HG03103 (cell line): ENCODE measurements at regions not wholly inside any gene's neighbourhood (a gene's known extent, or its start where the extent isn't known, plus 50 kb on each side); places are given as distances from the start of the nearest gene placed in this dataset.
"Not testable (repeated sequence)": the region's sequence is repeated elsewhere in the genome, so short reads cannot be mapped to it uniquely, and the experiment has no call there.

ENCODE experiments used
- ATAC-seq: cut with Tn5 transposase; IDR thresholded peaks from one replicate; pipeline ENCODE4 v1.9.1; 2021; ENCODE audit warnings: low read depth; ENCODE audit not compliant: unreplicated experiment

DNA sequence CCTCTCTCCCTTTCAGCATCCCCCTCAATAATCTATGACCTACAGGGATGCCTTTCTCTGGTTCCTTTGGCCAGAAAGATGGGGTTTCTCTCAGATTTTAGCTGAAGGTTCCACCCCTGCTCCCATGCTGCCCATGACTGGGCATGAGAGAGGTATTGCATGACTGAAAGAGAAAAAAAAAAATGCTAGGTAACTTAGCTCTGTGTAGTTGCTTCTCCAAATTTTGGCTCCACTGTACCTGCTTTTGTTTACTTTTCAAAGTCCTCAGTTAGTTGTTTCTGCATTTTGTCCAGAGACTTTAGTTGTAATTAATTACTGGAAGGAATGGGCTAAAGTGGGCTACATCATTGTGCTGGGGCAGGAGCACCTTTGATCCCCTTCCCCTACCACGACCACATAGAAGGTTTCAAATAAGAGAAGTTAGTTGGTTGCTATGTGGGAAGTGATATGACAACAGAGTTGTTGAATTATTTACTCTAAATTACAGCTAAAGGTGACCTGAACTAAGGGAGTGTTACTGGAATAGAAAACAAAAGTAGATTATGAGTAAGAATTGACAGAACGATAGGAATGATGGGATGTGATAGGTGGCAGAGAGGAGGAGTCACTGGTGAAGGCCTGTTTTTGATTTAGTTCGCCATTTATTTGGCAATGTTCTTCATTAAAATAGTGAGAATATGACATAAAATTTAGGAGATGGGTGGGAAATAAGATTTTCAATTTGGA is 605.4 kb upstream of the NR2F2 start:
- ATAC-seq: no peak

DNA sequence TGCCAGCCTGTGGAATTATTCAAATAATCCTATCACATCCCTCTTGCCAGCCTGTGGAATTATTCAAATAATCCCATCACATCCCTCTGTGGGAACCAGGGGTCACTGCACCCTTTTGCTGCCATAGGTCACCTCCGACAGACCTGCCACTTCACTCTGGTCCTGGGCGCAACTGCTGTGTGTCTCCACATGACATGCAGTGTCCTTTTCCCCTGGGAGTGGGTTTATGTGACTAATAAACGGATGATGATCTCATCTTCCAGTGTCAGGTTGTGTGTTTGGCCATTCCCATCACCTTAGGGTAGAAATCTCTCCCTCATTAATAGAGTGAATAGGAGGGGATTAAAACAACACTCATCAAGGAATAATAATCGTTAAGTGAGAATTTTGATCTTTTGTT is 603.6 kb upstream of the NR2F2 start:
- ATAC-seq: no peak

DNA sequence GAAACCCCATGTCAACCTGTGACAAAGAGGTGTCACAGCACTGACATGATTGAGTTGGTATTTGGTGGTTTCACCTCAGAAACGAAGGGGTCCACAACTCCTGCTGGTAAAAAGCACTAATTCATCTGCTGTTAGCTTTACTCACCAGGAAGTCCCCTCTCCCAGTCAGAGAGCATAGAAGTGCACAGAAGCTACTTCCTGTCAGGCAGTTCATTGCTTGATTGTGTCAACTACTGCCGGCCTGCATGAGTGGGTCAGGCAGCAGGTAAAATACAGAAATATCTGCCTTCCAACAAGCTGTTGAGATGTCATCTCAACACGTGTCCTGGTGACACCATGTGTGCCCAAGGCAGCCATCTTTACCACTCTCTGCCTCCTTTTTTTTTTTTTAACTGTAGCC is 596.6 kb upstream of the NR2F2 start:
- no peak for ATAC-seq

DNA sequence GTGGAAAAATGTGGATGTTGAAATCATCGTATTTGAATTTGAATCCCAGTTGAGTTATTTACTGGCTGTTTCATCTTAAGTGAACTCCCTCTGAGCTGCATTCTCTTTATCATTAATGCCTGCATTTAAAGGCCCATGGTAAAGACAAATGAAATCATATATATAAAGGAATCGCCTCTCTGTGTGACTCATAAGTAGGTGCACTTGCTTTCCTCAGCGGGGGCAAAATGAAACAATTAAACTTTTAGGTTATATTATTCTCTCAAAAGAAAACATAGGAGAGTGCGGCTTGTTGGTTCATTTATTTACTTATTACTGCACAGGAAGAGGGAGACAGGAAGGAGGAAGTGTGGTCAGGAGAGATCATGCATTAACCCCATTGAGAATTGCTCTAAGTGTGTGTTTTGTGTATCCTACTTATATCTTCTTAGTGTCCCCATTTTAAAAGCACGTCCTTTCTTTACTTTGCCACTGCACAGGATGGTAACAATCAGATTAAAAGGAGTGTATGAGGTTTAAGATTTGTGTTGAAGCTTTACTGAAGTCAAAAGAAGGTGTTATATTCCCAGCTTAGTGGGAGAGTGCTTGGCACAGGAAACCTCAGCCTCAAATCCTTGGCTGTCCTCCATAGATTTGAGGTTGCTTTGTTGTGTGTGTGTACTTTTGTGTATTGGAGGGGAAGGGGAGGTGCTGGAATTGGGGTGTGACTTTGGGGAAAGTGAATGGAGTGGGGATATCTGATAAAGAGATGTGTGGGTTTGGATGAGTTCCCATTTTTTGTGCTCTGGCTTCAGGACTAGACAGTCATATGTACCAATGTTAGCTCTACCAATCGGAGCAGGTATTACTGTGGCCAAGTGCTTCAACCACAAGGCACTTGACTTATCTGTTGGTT is 595.8 kb upstream of the NR2F2 start:
- ATAC-seq: no peak

DNA sequence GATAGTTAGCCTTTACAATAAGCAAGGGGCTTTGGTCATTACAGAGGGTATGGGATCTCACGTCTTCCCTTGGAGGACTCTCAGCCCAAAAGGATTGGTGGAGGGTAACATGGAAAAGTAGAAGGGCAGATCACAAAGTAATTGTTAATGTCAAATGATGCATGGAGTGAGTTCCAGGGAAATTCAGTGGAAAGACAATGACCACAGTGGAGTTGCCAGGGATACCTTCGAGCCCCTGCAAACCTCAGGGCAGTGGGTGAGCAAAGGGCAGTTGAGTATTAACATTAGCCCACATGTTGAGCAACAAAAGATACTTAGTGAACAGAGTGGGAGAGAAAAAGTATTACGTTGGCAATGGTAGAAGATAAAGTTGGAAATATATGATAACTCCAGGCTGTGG is 593.4 kb upstream of the NR2F2 start:
- ATAC-seq: no peak

DNA sequence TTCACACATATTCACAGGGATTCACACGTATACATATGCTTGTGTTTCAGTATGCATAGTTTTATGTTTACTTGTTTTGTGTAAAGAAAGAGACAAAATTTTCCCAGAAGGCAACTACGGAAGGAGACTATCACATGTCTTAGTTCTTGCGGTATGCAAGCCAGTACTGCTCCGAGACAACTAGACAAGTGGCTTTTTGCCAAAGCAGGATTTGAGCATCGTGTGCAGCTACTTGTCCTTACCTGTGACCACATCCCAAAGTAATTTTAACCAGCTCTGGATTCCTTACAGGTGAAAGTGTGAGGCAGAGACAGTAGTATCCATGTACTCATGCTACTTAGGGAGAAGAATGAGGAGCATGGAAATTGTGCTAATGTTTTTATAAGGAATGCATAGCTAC is 591.4 kb upstream of the NR2F2 start:
- no peak for ATAC-seq

DNA sequence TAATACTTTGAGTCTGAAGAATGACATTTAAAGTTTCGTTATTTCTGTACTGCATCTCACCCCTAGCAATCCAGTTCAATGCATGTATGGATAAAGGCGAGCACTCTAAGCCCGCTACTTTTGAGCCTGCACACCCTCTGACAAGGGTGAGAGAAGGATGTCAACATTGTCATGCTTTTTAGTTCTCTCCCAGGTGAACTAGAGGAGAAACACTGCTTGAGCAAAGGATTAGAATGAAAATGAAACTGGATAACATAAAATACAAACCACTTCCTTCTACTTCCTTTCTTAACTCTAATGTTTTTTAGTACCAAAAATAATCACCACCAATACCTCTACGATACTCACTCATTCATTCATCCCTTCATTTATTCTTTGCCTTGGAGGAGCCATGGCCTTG is 588.7 kb upstream of the NR2F2 start:
- ATAC-seq: no peak

DNA sequence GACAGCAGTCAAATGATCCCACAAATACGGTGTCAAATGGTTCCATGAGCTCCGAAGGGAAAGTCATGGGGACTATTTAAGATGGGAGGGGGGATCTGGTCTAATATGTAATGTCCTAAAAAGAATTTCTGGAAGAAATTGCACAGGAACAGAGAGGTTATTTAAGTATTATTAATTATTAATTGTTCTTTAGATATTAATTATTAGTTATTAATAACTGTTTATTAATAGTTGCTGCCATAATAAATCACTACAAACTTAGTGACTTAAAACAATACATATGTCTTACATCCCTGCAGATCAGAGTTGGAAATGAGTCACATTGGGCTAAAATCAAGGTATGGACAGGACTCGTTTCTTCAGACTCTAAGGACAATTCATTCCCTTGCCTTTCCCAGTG is 588.2 kb upstream of the NR2F2 start:
- ATAC-seq: no peak

DNA sequence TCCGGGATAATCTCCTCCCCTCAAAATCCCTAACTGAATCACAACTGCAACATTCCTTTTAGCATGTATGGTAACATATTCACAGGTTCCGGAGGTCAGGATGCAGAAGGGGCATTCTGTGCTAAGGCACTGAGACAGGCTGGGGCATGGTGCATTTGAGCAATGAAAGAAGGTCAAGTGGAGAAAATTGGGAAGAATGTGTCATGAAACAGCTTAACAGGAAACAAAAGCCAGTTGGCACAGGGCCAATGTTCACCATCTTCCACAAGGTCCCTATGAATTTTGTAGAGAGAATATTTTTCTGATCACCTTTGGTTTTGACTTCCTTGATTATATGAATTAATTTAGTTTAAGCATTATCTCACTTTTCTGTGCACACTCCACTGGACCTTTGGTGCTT is 587.7 kb upstream of the NR2F2 start:
- ATAC-seq: no peak

DNA sequence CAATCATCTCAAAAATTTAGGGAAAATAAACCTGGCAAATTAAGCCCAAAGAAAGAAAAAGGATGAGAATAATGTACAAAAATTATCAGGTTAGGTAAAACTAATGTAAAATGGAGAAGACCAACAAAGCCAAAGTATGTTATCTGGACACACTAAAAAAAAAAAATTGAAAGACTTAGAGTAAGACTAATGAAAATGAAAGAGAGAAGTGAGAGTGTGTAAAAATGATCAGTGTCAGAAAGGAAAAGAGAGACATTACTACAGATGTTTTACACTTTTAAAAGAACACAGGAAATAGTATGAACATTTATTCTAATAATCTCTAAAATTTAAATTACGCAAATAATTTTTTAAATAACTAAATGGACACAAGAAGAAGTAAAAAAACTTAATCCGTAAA is 573.3 kb upstream of the NR2F2 start:
- no peak for ATAC-seq

DNA sequence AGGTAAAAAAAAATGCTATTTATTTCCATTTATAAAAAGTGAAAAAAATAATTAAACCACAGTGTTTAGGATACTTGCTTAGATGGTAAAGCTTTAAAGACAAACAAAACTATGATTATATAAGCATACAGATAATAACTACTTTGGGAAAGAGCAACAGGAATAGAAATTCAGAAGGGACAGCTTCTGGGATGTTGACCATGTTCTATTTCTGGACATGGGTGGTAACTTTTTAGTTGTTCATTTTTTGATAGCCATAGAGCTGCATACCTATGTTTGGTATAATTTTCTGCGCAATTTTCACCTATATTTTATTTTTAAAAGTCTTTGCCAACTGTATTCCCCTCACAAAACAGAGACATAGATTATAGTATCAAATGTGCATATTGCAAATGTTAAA is 572.0 kb upstream of the NR2F2 start:
- no peak for ATAC-seq

DNA sequence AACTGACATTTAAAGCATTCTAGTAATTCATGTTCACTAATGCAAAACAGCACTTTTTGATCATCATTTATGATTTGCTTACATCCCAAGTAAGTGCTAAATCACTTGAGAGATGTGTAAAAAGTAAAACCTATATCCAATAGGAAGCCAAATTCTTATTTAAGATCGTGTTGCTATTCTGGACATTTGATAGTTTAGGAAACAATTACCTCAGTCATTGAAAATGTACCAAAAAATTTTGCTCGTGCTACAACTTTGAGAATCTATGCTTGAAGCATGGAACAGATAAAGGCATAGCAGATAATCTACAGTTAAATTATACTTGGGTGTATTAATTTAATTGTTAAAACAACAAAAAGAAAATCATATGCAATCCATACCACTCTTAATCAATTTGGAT is 571.6 kb upstream of the NR2F2 start:
- no peak for ATAC-seq

DNA sequence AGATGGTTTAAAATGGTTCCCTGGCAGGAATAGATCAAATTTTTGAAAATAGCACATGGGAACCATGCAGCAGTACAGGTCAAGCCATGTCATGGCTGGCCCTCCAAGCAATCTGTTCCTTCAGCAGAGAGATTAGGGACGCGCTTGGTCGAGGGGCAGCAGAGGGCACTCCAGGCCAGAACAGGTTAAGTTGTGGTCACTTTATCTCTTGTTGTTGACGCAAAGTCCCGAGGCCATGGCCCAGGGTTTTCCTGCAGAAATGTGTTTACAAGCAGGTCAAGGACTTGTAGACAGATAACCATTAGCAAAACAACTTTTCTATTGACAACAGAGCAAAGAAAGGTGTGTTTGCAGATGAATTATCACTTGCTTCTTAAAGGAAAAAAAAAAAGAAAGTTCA is 570.0 kb upstream of the NR2F2 start:
- no peak for ATAC-seq

DNA sequence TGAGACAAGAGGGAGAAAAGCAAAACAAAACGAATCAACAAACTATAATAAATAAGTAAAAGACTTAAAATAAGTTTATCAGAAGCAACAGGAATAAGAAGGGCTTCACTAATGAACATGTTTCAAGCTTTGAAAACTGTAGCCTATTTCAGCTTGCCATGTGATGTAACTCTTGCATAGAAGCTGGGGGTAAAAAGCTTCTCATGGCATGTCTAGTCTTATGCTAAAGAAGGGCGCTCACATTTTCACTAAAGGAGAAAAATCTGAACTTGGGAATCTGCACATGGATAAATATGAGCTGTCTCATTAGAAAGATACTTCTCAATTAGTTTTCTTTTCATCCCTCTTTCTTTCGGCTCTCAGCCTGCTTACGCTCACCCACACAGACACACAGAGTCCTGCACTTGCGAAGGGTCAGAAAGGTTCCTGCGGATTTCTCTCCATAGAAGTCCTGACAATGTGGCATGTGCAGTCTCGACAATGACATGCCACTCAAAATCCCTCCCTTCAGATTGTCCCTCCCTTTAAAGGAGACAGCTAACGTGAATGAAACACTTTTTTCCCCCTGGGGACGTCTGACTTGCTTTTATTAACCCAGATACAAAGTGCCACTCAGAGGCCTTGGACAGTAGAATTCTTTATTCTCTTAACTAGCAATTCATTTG is 568.9 kb upstream of the NR2F2 start:
- ATAC-seq: no peak

DNA sequence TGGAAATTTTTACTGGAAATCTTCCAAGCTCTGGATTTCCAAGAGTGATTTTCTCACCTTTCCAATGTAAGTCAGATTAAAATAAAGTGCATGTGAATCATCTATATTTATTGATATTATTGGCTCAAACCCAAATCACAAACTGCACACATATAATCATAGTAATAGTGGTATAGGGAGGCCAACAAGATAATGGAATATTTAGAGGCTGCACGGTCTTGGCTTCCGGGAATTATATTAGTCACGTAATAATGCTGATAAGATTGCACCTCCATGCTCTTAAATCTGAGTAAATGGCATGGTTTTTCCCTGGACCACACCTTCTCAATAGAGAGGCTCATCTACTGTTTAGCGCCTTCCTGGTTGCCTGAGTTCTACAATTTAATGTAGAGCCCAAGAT is 567.1 kb upstream of the NR2F2 start:
- no peak for ATAC-seq

DNA sequence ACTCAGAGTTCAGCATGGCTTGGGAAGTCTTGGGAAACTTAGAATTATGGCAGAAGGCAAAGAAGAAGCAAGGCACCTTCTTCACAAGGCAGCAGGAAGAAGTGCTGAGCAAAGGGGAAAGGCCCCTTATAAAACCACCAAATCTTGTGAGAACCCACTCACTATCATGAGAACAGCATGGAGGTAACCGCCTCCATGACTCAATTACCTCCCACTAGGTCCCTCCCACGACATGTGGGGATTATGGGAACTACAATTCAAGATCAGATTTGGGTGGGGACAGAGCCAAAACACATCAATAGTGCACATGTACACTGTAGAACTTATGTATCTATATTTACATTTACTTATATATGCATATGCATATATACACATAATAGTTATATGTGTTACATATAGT is 565.3 kb upstream of the NR2F2 start:
- ATAC-seq: no peak

DNA sequence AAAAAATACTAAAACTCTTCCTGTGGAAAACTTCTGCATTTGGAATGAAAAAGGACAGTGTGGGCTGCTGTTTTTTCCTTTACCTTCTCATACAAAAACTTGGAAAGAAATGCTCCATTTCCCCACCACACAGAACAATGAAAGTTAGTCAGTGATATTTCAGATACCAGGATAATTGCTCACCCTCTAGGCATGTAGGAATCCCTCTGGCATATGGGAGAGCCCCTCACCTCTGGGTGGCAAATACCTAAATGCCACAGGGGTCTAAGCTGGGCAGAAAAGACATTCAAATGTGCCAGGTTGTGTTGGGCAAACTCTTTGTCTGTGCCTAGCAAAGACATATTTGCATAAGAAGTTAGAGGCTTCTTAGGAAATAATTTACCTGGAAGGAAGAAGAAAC is 560.3 kb upstream of the NR2F2 start:
- ATAC-seq: no peak

DNA sequence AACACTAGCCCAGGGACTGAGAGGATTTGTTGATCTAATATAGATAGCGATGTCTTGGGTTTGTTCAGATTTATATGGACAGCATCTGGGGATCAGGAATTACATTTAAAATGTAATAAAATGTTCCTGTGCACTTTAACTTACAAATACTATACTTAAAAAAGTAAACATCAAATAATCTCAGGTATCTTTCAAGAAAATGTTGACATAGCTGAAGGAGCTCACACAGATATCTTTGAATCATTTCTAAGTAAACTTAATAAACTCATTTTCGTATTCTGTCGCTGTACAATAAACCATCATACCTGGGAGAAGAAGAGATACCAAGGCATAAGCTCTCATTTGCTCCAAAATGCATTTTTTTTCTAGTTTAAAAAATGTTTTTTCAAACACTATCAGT is 557.5 kb upstream of the NR2F2 start:
- no peak for ATAC-seq

DNA sequence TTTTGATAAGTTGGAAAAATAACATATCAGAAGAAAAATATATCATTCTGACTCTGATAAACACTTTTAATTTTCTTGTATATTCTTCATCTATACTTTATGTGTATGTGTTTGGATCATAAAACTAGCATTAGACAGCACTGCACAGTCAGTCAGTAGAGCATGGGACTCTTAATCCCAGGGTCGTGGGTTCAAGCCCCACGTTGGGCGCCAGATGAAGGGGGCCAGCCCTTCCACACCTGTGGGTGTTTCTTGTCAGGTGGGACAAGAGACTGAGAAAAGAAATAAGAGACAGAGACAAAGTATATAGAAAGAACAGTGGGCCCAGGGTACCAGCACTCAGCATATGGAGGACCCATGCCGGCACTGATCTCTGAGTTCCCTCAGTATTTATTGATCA is 546.0 kb upstream of the NR2F2 start:
- no peak for ATAC-seq

DNA sequence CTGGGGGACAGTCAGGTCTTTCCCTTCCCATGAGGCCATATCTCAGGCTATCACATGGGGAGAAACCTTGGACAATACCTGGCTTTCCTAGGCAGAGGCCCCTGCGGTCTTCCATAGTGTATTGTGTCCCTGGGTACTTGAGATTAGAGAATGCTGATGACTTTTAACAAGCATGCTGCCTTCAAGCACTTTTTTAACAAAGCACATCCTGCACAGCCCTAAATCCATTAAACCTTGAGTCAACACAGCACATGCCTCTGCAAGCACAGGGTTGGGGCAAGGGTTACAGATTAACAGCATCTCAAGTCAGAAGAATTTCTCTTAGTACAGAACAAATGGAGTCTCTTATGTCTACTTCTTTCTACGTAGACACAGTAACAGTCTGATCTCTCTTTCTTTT is 545.2 kb upstream of the NR2F2 start:
- ATAC-seq: not testable (repeated sequence)

DNA sequence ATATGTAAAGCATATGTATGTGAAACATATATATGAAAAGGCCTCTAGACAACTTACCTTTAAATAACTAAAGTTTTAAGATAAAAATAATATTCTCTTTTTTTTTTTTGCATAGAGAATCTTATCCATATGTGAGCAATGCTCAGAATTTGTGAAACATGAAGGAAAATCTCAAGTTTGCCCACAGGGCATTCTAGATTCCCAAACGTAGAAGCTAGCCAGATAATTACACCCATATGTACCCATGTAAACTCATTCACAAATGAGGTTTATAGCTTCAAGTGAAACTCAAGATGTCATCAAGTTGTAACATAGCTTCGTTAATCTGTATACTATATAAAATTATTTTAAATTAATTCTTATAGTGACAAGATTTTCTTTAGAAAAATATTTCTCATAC is 537.3 kb upstream of the NR2F2 start:
- no peak for ATAC-seq

DNA sequence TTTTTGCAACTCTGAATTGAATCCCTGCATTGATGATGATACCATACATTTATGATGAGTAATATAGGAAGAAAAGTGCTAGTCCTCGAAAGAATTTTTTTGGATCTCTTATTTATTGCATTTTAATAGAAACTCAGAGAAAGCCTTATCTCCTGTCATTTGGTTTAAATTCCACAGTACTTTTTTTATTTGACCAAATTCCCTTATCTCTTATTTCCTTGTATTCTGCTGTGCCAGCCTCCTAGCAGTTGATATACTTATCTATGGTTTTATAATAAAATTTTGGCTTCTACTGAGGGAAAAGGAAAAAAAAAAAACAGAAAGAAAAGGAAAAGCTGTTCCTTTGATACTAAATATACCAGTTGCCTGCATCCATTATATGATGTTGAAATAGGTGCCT is 535.1 kb upstream of the NR2F2 start:
- ATAC-seq: no peak
